Activated B cell treated with CpG ODN at 0.5 μM for 24 hours (primary cell): ENCODE measurements at regions not wholly inside any gene's neighbourhood (a gene's known extent, or its start where the extent isn't known, plus 50 kb on each side); places are given as distances from the start of the nearest gene placed in this dataset.

Experiments used
- ATAC-seq: fragments of 200-7000 bp; cut with Tn5 transposase; one replicate; pipeline ENCODE4 v1.10.0; 2021; ENCODE audit warnings: low read depth, mild to moderate bottlenecking, moderate library complexity
- CTCF ChIA-PET: fragments of 350-600 bp; sonication (Branson Sonifier 250); formaldehyde crosslinking; loops from one replicate; lab custom pipeline; 2021; ENCODE audit warnings: antibody characterized with exemption; lab: Charles Lee
- POLR2A ChIA-PET: fragments of 350-600 bp; sonication (Branson Sonifier 250); formaldehyde crosslinking; loops from one replicate; lab custom pipeline; 2021; ENCODE audit warnings: antibody characterized with exemption; lab: Charles Lee
- DNase-seq: peaks from one replicate; pipeline ENCODE4 v3.0.0; 2022
- H3K27ac Mint-ChIP-seq: one replicate; pipeline ENCODE4 v1.8.0; 2020; ENCODE audit warnings: mixed read lengths
- H3K27me3 Mint-ChIP-seq: one replicate; pipeline ENCODE4 v1.8.0; 2021; ENCODE audit warnings: mixed read lengths
- H3K36me3 Mint-ChIP-seq: one replicate; pipeline ENCODE4 v1.8.0; 2021; ENCODE audit warnings: low read depth, mixed read lengths
- H3K4me1 Mint-ChIP-seq: one replicate; pipeline ENCODE4 v1.8.0; 2021; ENCODE audit warnings: mixed read lengths
- H3K4me3 Mint-ChIP-seq: one replicate; pipeline ENCODE4 v1.8.0; 2020; ENCODE audit warnings: mild to moderate bottlenecking, mixed read lengths
- H3K9me3 Mint-ChIP-seq: one replicate; pipeline ENCODE4 v1.8.0; 2020; ENCODE audit warnings: mixed read lengths
- intact Hi-C: fragments of 100-400 bp; cut with micrococcal nuclease; formaldehyde crosslinking; loops from one replicate; pipeline ENCODE4 v1.15.1; 2024
- TF ChIP-seq, protein P1 (sequence below): fragments of 200-600 bp; IDR thresholded peaks from one replicate; pipeline ENCODE4 v1.8.0; 2022; ENCODE audit warnings: antibody characterized with exemption, mild to moderate bottlenecking

DNA sequence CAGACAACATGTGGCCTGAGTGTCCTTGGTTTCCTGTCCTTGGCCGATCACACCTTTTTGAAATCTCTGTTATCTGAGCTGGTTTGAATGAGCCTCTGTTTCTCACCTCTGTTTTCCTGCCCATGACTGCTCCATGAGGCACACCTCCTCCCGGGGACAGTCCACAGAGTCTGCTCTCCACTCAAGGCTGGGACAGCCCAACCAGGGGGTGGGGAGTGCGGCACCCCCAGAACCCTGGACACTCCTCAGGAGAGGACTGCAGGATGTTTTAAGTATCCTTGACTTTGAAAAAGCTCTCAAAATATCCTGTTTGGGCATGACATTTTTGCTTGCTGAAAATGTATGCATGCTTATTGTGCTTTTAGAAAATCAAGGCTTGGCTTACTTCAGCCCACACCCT, 333.0 kb upstream of the N4BP1 start:
- no peaks in the 10 kb centered on the region for H3K9me3 Mint-ChIP-seq
- POLR2A ChIA-PET, result no interaction called here
- intact Hi-C loops, result no loop called here

DNA sequence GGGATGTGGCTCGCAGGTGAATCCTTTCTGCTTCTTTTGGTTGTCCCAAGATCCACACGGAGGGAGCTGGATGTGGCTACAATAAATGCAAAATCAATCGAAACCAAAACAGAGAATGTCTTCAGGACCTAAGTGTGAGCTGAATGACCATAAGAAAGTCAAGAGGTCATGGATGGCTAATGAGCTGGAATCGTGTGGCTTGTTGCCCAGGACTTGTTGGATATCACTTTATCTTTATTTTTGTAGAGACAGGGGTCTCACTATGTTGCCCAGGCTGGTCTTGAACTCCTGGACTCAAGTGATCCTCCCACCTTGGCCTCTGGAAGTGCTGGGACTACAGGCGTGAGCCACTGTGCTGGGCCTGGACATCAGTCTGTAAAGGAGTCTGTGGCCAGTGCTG, 326.8 kb upstream of the N4BP1 start:
- CTCF ChIA-PET, result no interaction called here
- DNase-seq (no peak), ATAC-seq (no peak)
- Mint-ChIP-seq H3K4me3 (no peak overlapping the region), H3K27me3 (no peaks in the 10 kb centered on the region), H3K27ac (no peak overlapping the region), H3K9me3 (no peaks in the 10 kb centered on the region), H3K36me3 (no peaks in the 10 kb centered on the region), H3K4me1 (no peaks in the 10 kb centered on the region)
- POLR2A ChIA-PET, result no interaction called here
- TF ChIP-seq, protein P1, sequence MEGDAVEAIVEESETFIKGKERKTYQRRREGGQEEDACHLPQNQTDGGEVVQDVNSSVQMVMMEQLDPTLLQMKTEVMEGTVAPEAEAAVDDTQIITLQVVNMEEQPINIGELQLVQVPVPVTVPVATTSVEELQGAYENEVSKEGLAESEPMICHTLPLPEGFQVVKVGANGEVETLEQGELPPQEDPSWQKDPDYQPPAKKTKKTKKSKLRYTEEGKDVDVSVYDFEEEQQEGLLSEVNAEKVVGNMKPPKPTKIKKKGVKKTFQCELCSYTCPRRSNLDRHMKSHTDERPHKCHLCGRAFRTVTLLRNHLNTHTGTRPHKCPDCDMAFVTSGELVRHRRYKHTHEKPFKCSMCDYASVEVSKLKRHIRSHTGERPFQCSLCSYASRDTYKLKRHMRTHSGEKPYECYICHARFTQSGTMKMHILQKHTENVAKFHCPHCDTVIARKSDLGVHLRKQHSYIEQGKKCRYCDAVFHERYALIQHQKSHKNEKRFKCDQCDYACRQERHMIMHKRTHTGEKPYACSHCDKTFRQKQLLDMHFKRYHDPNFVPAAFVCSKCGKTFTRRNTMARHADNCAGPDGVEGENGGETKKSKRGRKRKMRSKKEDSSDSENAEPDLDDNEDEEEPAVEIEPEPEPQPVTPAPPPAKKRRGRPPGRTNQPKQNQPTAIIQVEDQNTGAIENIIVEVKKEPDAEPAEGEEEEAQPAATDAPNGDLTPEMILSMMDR, result no peak
- intact Hi-C loops, result no loop called here

More for the DNA sequence above, 333.0 kb upstream of the N4BP1 start:
- Mint-ChIP-seq H3K27ac (no peak overlapping the region), H3K27me3 (no peaks in the 10 kb centered on the region), H3K4me1 (no peaks in the 10 kb centered on the region), H3K4me3 (no peak overlapping the region), H3K36me3 (no peaks in the 10 kb centered on the region)
- CTCF ChIA-PET, result no interaction called here
- ATAC-seq, result no peak
- TF ChIP-seq, protein P1, result no peak
- no peak for DNase-seq

DNA sequence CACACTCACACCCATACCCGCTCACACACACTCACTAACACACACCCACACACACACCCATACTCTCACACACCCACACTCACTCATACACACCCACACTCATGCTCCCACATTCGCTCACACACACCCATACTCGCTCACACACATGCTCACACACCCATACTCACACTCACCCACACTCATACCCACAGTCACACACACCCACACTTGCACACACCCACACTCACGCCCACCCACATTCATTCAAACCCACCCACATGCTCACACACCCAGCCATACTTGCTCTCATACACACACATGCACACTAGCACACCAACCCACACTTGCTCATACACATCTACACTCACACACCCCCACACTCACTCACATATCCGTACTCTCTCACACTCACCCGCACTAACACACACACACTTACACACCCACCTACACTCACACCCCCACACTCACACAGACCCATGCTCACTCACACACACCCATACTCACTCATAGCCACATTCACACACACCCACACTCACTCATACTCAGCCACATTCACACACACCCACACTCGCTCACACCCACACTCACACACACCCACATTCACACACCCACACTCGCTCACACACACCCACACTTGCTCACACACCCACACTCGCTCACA, 322.4 kb upstream of the N4BP1 start:
- H3K27me3 Mint-ChIP-seq, result no peaks in the 10 kb centered on the region
- intact Hi-C loops, result no loop called here

DNA sequence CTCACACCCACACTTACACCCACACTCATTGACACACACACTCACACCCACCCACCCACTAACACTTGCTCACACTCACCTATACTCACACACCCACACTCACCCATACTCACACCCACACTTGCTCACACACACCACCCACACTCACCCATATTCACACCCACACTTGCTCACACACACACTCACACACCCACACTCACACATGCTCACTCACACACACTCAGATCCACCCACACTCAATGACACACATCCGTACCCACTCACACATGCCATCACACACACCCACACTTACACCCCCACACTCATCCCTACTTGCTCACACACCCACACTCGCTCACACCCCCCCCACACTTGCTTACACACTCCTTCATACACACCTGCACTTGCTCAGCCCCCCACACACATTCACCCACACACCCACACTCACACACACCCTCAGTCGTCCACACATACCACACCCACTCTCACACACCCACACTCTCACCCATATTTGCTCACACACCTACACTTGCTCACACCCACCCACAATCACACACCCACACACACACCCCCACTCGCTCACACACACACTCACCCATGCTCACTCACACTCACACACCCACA, 321.1 kb upstream of the N4BP1 start:
- TF ChIP-seq, protein P1, result no peak
- H3K27me3 Mint-ChIP-seq, result no peaks in the 10 kb centered on the region
- CTCF ChIA-PET, result no interaction called here
- no peaks in the 10 kb centered on the region for H3K36me3 Mint-ChIP-seq
- H3K4me1 Mint-ChIP-seq, result no peaks in the 10 kb centered on the region
- no peak for DNase-seq
- POLR2A ChIA-PET, result no interaction called here
- no peak overlapping the region for H3K4me3 Mint-ChIP-seq
- no peak for ATAC-seq
- H3K9me3 Mint-ChIP-seq, result no peaks in the 10 kb centered on the region
- intact Hi-C loops, result no loop called here
- no peak overlapping the region for H3K27ac Mint-ChIP-seq

More for the DNA sequence above, 322.4 kb upstream of the N4BP1 start:
- ChIA-PET POLR2A (no interaction called here), CTCF (no interaction called here)
- H3K9me3 Mint-ChIP-seq, result no peaks in the 10 kb centered on the region
- no peaks in the 10 kb centered on the region for H3K36me3 Mint-ChIP-seq
- H3K4me1 Mint-ChIP-seq, result no peaks in the 10 kb centered on the region
- TF ChIP-seq, protein P1, result no peak
- no peak overlapping the region for H3K27ac Mint-ChIP-seq
- DNase-seq (no peak), ATAC-seq (no peak)
- no peak overlapping the region for H3K4me3 Mint-ChIP-seq

DNA sequence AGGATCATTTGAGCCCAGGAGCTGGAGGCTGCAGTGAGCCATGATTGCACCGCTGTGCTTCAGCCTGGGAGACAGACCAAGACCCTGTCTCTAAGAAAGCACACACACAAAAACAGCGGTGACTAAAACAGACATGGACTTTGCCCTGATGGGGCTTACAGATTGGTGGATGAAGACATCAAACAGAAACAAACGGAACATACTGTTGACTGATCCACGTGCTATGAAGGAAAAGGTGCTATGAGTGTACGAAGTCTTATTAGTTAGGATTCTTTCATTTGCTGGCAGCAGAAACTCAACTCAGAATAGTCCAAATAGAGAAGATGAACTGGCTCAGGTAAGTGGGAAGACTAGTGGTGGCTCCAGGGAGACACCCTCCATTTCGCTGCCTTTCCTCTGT, 309.8 kb upstream of the N4BP1 start:
- intact Hi-C loops, result no loop called here
- H3K27me3 Mint-ChIP-seq, result no peaks in the 10 kb centered on the region
- H3K27ac Mint-ChIP-seq, result no peak overlapping the region
- H3K9me3 Mint-ChIP-seq, result no peaks in the 10 kb centered on the region
- ATAC-seq, result no peak
- no peaks in the 10 kb centered on the region for H3K4me1 Mint-ChIP-seq
- TF ChIP-seq, protein P1, result no peak
- no peak overlapping the region for H3K4me3 Mint-ChIP-seq
- no peaks in the 10 kb centered on the region for H3K36me3 Mint-ChIP-seq
- ChIA-PET POLR2A (no interaction called here), CTCF (no interaction called here)
- no peak for DNase-seq
